NCI-H2196 (cell line): ENCODE measurements at regions not wholly inside any gene's neighbourhood (a gene's known extent, or its start where the extent isn't known, plus 50 kb on each side); places are given as distances from the start of the nearest gene placed in this dataset.
"Not testable (repeated sequence)": the region's sequence is repeated elsewhere in the genome, so short reads cannot be mapped to it uniquely, and the experiment has no call there.

Experiments used
- DNase-seq: peaks from one replicate; lab custom pipeline; 2025; ENCODE audit not compliant: unreplicated experiment; lab: John Stamatoyannopoulos, UW

GRCh38 chr18:25587545-25587944 is 235.6 kb upstream of the ZNF521 start:
- DNase-seq = no peak

GRCh38 chr18:25568986-25569385 is 217.0 kb upstream of the ZNF521 start:
- DNase-seq = no peak

- DNase-seq = no peak
Observed at GRCh38 chr18:25563816-25564683, 212.1 kb upstream of the ZNF521 start.

- DNase-seq = no peak
Observed at GRCh38 chr18:25563346-25563745, 211.4 kb upstream of the ZNF521 start.

GRCh38 chr18:25561918-25562317 is 210.0 kb upstream of the ZNF521 start:
- DNase-seq = peak; percentile 2

- DNase-seq = no peak
Observed at GRCh38 chr18:25560369-25560768, 208.4 kb upstream of the ZNF521 start.

GRCh38 chr18:25557011-25557410 is 205.0 kb upstream of the ZNF521 start:
- no peak for DNase-seq

GRCh38 chr18:25553631-25554263 is 201.8 kb upstream of the ZNF521 start:
- no peak for DNase-seq

- DNase-seq = no peak
Observed at GRCh38 chr18:25544546-25545287, 192.8 kb upstream of the ZNF521 start.

- DNase-seq = no peak
Observed at GRCh38 chr18:25538175-25538922, 186.4 kb upstream of the ZNF521 start.

GRCh38 chr18:25535495-25535894 is 183.5 kb upstream of the ZNF521 start:
- DNase-seq = no peak

- no peak for DNase-seq
Observed at GRCh38 chr18:25534401-25534800, 182.4 kb upstream of the ZNF521 start.

- DNase-seq = no peak
Observed at GRCh38 chr18:25533218-25533617, 181.3 kb upstream of the ZNF521 start.

GRCh38 chr18:25531207-25531606 is 179.2 kb upstream of the ZNF521 start:
- no peak for DNase-seq

- DNase-seq = not testable (repeated sequence)
Observed at GRCh38 chr18:25525789-25526188, 173.8 kb upstream of the ZNF521 start.

GRCh38 chr18:25518716-25519053 is 166.7 kb upstream of the ZNF521 start:
- no peak for DNase-seq

- no peak for DNase-seq
Observed at GRCh38 chr18:25517881-25518715, 166.1 kb upstream of the ZNF521 start.

GRCh38 chr18:25516747-25517498 is 165.0 kb upstream of the ZNF521 start:
- DNase-seq = no peak

GRCh38 chr18:25516121-25516520 is 164.2 kb upstream of the ZNF521 start:
- DNase-seq = no peak

GRCh38 chr18:25510096-25510495 is 158.1 kb upstream of the ZNF521 start:
- DNase-seq = no peak
